ENCODE measurements at regions not wholly inside any gene's neighbourhood (a gene's known extent, or its start where the extent isn't known, plus 50 kb on each side); places are given as distances from the start of the nearest gene placed in this dataset.
"Not testable (repeated sequence)": the region's sequence is repeated elsewhere in the genome, so short reads cannot be mapped to it uniquely, and the experiment has no call there.

DNA sequence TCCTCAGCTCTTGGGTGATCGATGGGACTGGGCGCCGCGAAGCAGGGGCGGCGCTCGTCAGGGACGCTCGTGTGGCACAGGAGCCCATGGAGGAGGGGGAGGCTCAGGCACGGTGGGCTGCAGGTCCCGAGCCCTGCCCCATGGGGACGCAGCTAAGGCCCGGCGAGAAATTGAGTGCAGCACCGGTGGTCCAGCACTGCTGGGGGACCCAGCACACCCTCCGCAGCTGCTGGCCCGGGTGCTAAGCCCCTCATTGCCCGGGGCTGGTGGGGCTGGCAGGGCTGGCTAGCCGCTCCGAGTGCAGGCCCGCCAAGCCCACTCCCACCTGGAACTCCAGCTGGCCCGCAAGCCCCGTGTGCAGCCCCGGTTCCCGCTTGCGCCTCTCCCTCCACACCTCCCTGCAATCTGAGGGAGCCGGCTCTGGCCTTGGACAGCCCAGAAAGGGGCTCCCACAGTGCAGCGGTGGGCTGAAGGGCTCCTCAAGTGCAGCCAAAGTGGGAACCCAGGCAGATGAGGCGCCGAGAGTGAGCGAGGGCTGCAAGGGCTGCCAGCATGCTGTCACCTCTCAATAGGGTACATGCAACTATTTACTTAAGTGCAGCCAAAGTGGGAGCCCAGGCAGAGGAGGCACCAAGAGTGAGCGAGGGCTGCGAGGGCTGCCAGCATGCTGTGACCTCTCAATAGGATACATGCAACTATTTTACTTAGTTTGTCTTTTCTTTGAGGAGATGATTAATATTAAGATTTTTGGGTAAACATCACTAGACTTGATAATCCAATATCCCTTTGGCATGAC lies 619.8 kb upstream of the IGFBP7 start:
- TF ChIP-seq, protein P1, sequence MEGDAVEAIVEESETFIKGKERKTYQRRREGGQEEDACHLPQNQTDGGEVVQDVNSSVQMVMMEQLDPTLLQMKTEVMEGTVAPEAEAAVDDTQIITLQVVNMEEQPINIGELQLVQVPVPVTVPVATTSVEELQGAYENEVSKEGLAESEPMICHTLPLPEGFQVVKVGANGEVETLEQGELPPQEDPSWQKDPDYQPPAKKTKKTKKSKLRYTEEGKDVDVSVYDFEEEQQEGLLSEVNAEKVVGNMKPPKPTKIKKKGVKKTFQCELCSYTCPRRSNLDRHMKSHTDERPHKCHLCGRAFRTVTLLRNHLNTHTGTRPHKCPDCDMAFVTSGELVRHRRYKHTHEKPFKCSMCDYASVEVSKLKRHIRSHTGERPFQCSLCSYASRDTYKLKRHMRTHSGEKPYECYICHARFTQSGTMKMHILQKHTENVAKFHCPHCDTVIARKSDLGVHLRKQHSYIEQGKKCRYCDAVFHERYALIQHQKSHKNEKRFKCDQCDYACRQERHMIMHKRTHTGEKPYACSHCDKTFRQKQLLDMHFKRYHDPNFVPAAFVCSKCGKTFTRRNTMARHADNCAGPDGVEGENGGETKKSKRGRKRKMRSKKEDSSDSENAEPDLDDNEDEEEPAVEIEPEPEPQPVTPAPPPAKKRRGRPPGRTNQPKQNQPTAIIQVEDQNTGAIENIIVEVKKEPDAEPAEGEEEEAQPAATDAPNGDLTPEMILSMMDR (IDR thresholded peaks at IDR 0.05), result not testable (repeated sequence)
- TF ChIP-seq EP300, POLR2A (IDR thresholded peaks at IDR 0.05): not testable (repeated sequence)

All from suprapubic skin (tissue), 3 donors.